Common myeloid progenitor, CD34-positive (primary cell): ENCODE measurements at regions not wholly inside any gene's neighbourhood (a gene's known extent, or its start where the extent isn't known, plus 50 kb on each side); places are given as distances from the start of the nearest gene placed in this dataset.

Source experiments
- CTCF ChIA-PET: fragments of 350-600 bp; sonication (Branson Sonifier 250); formaldehyde crosslinking; loops from one replicate; lab custom pipeline; 2021; ENCODE audit warnings: antibody characterized with exemption; lab: Charles Lee
- POLR2A ChIA-PET: fragments of 350-600 bp; sonication (Branson Sonifier 250); formaldehyde crosslinking; loops from one replicate; lab custom pipeline; 2021; ENCODE audit warnings: antibody characterized with exemption; lab: Charles Lee
- DNase-seq, 3 donors: peaks; one replicate each; pipeline versions ENCODE4 v3.0.0 to v3.0.0-alpha.2; 2013
- H3K27ac ChIP-seq, 2 experiments: 1 replicate in 1 of 2; 2 replicates in 1 of 2; pipeline ENCODE4 v1.7.0; 2013; ENCODE audit warnings: inconsistent platforms in 2 of 2, low read length in 2 of 2, mild to moderate bottlenecking in 2 of 2, low read depth in 1 of 2, moderate library complexity in 1 of 2; ENCODE audit not compliant: severe bottlenecking in 2 of 2, insufficient read depth in 1 of 2, poor library complexity in 1 of 2
- H3K27me3 ChIP-seq, 5 experiments: replicated peaks in 2 of 5; 1 replicate in 3 of 5; 2 replicates in 2 of 5; pipeline versions ENCODE4 v1.6.1 to v1.7.0; 2013; ENCODE audit warnings: low read length in 4 of 5, mild to moderate bottlenecking in 2 of 5, moderate library complexity in 2 of 5, inconsistent platforms in 1 of 5; ENCODE audit not compliant: insufficient read depth in 5 of 5, control insufficient read depth in 4 of 5
- H3K36me3 ChIP-seq, 4 experiments: 1 replicate in 2 of 4; 2 replicates in 2 of 4; pipeline versions ENCODE4 v1.6.1 to v1.7.0; 2013; ENCODE audit warnings: low read length in 3 of 4, control low read depth in 1 of 4, mild to moderate bottlenecking in 1 of 4; ENCODE audit not compliant: control insufficient read depth in 4 of 4, insufficient read depth in 4 of 4
- H3K4me1 ChIP-seq, 4 experiments: 1 replicate in 3 of 4; 2 replicates in 1 of 4; pipeline versions ENCODE4 v1.6.1 to v1.7.1; 2013; ENCODE audit warnings: low read length in 3 of 4, mild to moderate bottlenecking in 3 of 4, control low read depth in 1 of 4, inconsistent platforms in 1 of 4, moderate library complexity in 1 of 4; ENCODE audit not compliant: control insufficient read depth in 4 of 4, insufficient read depth in 4 of 4; ENCODE audit errors: control extremely low read depth in 1 of 4
- H3K4me3 ChIP-seq, 7 experiments: 1 replicate in 4 of 7; 2 replicates in 3 of 7; pipeline versions ENCODE4 v1.5.1 to v1.7.0; 2013; ENCODE audit warnings: mild to moderate bottlenecking in 7 of 7, low read length in 6 of 7, moderate library complexity in 6 of 7, inconsistent platforms in 2 of 7, low read depth in 2 of 7, control low read depth in 1 of 7; ENCODE audit not compliant: insufficient read depth in 4 of 7, control insufficient read depth in 1 of 7; ENCODE audit errors: extremely low read depth in 1 of 7
- H3K9me3 ChIP-seq, 5 experiments: 1 replicate in 4 of 5; 2 replicates in 1 of 5; pipeline versions ENCODE4 v1.6.1 to v1.7.1; 2013; ENCODE audit warnings: low read length in 4 of 5, mild to moderate bottlenecking in 2 of 5, inconsistent platforms in 1 of 5, low read depth in 1 of 5, moderate library complexity in 1 of 5; ENCODE audit not compliant: control insufficient read depth in 4 of 5, insufficient read depth in 2 of 5; ENCODE audit errors: control extremely low read depth in 1 of 5
- WGBS: methylation state at CpG from one replicate; pipeline ENCODE4 v1.1.5; 2013; ENCODE audit not compliant: insufficient coverage; 5-methylcytosine and 5-hydroxymethylcytosine counted together

DNA sequence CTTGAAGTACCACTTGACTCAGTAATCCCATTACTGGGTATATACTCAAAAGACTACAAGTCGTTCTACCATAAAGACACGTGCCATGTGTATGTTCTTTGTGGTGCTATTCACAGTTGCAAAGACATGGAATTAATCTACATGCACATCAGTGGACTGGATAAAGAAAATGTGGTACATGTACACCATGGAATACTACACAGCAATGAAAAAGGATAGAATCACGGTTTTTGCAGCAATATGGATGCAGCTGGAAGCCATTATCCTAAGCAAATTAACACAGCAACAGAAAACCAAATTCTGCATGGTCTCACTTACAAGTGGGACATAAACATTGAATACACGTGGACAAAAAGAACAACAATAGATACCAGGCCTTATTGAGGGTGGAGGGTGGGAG is 583.4 kb upstream of the CELF2 start:
- H3K4me1 ChIP-seq: no peaks in the 10 kb centered on the region
- peaks cover 0 to 1% (median 0%) of the 10 kb centered on the region in 5 experiments for H3K9me3 ChIP-seq
- no CpG with 5 or more reads among the region's 4 CpGs for WGBS
- no peak overlapping the region for H3K4me3 ChIP-seq
- ChIA-PET POLR2A (no interaction called here), CTCF (no interaction called here)
- no peak overlapping the region for H3K27ac ChIP-seq
- no peaks in the 10 kb centered on the region for H3K27me3 ChIP-seq
- no peak for DNase-seq
- H3K36me3 ChIP-seq: no peaks in the 10 kb centered on the region

DNA sequence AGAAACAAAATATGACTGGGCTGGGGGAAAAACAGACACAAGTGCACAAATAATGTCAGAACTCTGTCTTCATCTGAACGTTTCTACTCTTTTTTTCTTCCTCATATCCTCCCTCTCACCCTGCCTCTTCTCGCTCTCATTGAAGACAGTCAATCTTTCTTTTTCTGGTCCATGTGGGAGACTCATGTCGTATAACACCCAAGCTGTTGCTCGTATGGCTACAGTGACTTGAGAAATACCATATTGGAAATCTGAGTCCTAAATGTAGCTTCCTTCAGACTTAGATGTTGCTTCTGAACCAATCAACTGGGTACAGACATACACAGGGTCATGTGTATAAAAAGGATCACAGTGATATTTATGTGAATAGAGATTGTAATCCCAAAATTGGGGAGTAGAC is 579.8 kb upstream of the CELF2 start:
- Histone ChIP-seq H3K4me3 (no peak overlapping the region), H3K4me1 (no peaks in the 10 kb centered on the region), H3K27ac (no peak overlapping the region), H3K27me3 (no peaks in the 10 kb centered on the region), H3K9me3 (peaks cover 0 to 1% (median 0%) of the 10 kb centered on the region in 5 experiments), H3K36me3 (no peaks in the 10 kb centered on the region)
- 93% methylated on average over 4 of the region's 4 CpGs for WGBS
- DNase-seq: no peak
- ChIA-PET CTCF (no interaction called here), POLR2A (interaction anchor here (0.6 kb wide), 1 partner anchor 285 kb away, joined by 3 read pairs; no protein-coding TSS in a partner anchor)

DNA sequence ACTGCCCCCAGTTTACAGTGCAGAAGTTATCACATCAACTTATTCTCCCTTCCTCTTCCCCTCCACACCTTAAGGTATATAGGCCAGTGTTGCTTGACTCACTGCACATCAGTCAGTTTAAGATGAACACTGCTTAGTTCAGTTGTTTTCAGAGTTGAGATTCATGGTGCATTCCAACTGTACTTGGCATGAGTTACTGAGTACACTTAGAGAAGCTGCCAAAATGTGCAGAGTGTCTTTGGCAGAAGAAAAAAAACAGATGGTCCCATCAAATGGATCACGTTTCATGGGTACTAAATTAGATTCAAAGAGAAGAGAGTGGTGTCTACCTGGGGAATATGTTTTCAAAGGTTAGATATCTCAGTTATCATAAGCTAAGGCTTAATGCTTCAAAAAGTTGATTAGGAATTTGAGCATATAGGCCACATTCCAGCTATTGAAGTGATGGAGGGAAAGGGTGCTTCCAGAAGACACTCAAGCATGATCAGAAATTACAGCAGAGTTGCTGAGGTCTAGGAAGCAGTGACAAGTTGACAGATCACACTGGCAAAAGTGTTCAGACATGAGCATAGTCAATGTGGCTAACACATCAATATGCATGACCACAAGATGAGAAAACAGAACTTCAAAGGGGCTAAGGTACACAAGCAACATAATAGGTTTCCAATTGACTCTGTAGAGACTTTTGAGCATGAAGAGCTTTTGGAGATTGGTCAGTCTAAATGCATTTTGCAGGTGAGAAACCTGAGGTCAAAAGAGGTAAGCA is 579.2 kb upstream of the CELF2 start:
- Histone ChIP-seq H3K27ac (no peak overlapping the region), H3K4me3 (no peak overlapping the region), H3K36me3 (no peaks in the 10 kb centered on the region), H3K4me1 (no peaks in the 10 kb centered on the region), H3K9me3 (peaks cover 0 to 1% (median 0%) of the 10 kb centered on the region in 5 experiments), H3K27me3 (no peaks in the 10 kb centered on the region)
- ChIA-PET CTCF (no interaction called here), POLR2A (interaction anchor here (0.6 kb wide), 1 partner anchor 284 kb away, joined by 3 read pairs; no protein-coding TSS in a partner anchor)
- DNase-seq: no peak
- 92% methylated on average over 1 of the region's 1 CpG for WGBS

DNA sequence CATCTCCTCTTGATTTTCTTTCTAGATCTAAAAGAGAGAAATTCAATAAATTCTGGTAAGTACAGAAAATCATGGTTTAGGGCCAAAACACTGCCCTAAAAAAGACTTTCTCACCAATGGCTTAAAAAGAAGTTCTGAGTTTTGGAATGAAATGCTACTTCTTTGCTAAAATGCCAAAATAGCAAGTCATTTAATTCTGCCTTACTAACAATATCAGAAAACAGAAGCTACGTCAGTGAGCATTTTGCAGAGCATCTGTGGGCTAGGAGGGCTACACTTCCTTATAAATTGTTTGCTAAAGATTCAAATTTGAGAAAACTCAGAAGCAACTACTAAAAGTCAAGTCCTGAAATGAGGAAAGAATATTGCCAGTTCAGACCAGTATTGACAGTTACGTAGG is 560.8 kb upstream of the CELF2 start:
- no peak for DNase-seq
- Histone ChIP-seq H3K4me1 (no peaks in the 10 kb centered on the region), H3K9me3 (peaks cover 0 to 4% (median 0%) of the 10 kb centered on the region in 5 experiments), H3K36me3 (no peaks in the 10 kb centered on the region), H3K4me3 (no peak overlapping the region), H3K27ac (no peak overlapping the region), H3K27me3 (no peaks in the 10 kb centered on the region)
- WGBS: 86% methylated on average over 1 of the region's 2 CpGs
- ChIA-PET POLR2A (no interaction called here), CTCF (interaction anchor here (0.5 kb wide), 1 partner anchor 213 kb away, joined by 4 read pairs; no protein-coding TSS in a partner anchor)

DNA sequence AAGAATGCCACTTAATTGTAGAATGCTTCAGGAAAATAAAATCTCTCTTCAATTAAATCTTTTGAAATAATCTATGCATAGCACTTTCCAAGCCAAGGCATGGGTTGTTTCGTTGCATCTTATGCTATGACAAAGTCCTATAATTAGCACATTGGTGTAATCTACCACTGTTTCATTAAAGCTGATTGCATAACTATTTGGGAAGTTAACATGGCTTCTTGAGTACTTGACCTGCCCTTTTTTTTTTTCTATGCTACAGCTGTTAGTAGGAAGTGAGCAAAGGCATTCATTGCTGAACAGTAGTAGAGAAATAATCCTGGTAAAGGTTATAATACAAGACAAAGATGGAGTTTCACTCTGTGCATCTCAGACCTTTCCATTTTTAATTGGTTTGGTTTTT is 557.2 kb upstream of the CELF2 start:
- ChIA-PET POLR2A (no interaction called here), CTCF (no interaction called here)
- no peaks in the 10 kb centered on the region for H3K4me1 ChIP-seq
- no peak overlapping the region for H3K27ac ChIP-seq
- no peaks in the 10 kb centered on the region for H3K9me3 ChIP-seq
- no CpG with 5 or more reads among the region's 1 CpG for WGBS
- DNase-seq: no peak
- no peaks in the 10 kb centered on the region for H3K36me3 ChIP-seq
- H3K27me3 ChIP-seq: no peaks in the 10 kb centered on the region
- H3K4me3 ChIP-seq: no peak overlapping the region

DNA sequence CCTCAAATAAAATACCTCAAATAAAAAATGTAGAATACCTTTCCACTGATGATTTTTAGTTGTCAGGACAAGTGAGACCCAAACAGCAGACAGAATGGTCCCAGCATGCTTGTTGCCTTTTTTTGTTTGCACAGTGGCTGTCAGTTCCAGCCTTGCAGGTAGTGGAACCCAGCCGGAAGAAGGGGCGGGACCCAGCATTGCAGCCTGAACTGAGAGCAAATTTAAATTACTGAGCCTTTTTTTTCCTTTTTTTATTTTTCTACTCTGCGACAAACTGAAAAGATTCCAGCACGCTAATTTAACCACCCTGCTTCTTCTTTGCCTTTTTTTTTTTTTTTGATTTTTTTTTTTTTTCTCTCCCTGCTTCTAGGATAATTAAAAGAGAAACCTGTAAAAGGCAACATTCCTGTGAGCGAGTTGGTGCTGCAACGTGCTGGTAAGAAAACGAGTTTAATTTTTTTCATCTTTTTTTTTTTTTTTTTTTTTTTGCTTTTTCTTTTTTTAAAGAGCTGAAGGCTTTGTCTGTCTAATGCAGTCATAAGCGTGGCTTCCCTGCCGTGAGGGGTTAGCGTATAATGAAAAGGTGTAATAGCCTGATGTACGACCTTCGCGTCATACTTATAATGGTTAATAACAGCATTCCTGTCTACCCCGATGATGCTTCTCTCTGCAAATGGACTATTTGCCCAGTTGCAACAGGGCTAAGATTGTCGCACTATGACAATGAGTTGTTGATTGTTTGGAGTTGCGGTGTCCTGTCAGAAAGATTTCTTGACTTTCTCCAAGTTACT is 555.3 kb upstream of the CELF2 start:
- H3K4me1 ChIP-seq: no peaks in the 10 kb centered on the region
- no peaks in the 10 kb centered on the region for H3K36me3 ChIP-seq
- H3K4me3 ChIP-seq: no peak overlapping the region
- ChIA-PET CTCF (no interaction called here), POLR2A (no interaction called here)
- 96% methylated on average over 10 of the region's 16 CpGs for WGBS
- no peaks in the 10 kb centered on the region for H3K9me3 ChIP-seq
- no peak overlapping the region for H3K27ac ChIP-seq
- DNase-seq: no peak
- no peaks in the 10 kb centered on the region for H3K27me3 ChIP-seq

DNA sequence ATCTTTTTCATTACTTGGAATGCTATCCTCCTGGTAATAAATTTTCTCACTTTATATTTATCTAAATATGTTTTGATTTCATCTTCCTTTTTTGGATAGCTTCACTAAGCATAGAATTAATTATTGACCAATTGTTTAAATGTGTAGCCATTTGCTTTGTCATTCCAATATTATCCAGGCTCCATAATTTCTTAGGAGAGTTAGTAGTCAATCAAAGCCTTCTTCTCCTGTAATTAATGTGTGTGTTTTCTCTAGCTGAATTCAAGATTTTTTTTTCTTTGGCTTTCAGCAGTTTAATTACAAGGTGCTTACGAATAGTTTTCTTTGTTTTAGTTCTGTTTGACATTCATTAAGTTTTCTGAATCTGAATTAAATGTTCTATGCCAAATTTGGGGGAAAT is 545.9 kb upstream of the CELF2 start:
- ChIA-PET POLR2A (no interaction called here), CTCF (no interaction called here)
- no peak overlapping the region for H3K27ac ChIP-seq
- H3K27me3 ChIP-seq: no peaks in the 10 kb centered on the region
- DNase-seq: no peak
- H3K36me3 ChIP-seq: no peaks in the 10 kb centered on the region
- H3K4me3 ChIP-seq: no peak overlapping the region
- H3K4me1 ChIP-seq: no peaks in the 10 kb centered on the region
- H3K9me3 ChIP-seq: peaks cover 0 to 9% (median 1%) of the 10 kb centered on the region in 5 experiments
- WGBS: 100% methylated on average over 1 of the region's 1 CpG
